GM12892 (cell line): ENCODE measurements at regions not wholly inside any gene's neighbourhood (a gene's known extent, or its start where the extent isn't known, plus 50 kb on each side); places are given as distances from the start of the nearest gene placed in this dataset.

Source experiments
- DNase-seq: peaks from one replicate; pipeline ENCODE4 v3.0.0; 2011; ENCODE audit not compliant: insufficient read length
- FAIRE-seq: peaks from 2 replicates; lab custom pipeline; 2011; peaks lifted over from hg19 to GRCh38; lab: Jason Lieb, UNC
- POLR2A ChIP-seq: IDR thresholded peaks from 2 replicates; pipeline ENCODE4 v1.6.1; 2011; ENCODE audit warnings: low read depth, low read length, control low read depth
- POLR2AphosphoS5 ChIP-seq: IDR thresholded peaks from 2 replicates; pipeline ENCODE4 v1.6.1; 2011; ENCODE audit warnings: low read depth, low read length, control low read depth
- TAF1 ChIP-seq: IDR thresholded peaks from 2 replicates; pipeline ENCODE4 v1.6.1; 2011; ENCODE audit warnings: low read depth, mild to moderate bottlenecking, control low read depth, low read length, borderline replicate concordance

- DNase-seq: no peak
- TF ChIP-seq POLR2A (no peak), TAF1 (no peak), POLR2AphosphoS5 (no peak)
- FAIRE-seq: no peak
These were observed 312.5 kb downstream of the ZNF621 start for GRCh38 chr3:40837300-40837699.

- TF ChIP-seq POLR2A (no peak), TAF1 (no peak), POLR2AphosphoS5 (no peak)
- FAIRE-seq: no peak
- no peak for DNase-seq
These were observed 316.4 kb downstream of the ZNF621 start for GRCh38 chr3:40841131-40841530.

GRCh38 chr3:40841570-40842109 is 316.9 kb downstream of the ZNF621 start:
- TF ChIP-seq TAF1 (no peak), POLR2A (no peak), POLR2AphosphoS5 (no peak)
- FAIRE-seq (no peak), DNase-seq (no peak)

GRCh38 chr3:40842714-40843113 is 318.0 kb downstream of the ZNF621 start:
- FAIRE-seq: no peak
- no peak for DNase-seq
- TF ChIP-seq POLR2AphosphoS5: no peak
- no peak for TF ChIP-seq POLR2A
- TF ChIP-seq TAF1: no peak

GRCh38 chr3:40843208-40843624 is 318.5 kb downstream of the ZNF621 start:
- DNase-seq: no peak
- FAIRE-seq: no peak
- no peak for TF ChIP-seq POLR2A
- no peak for TF ChIP-seq POLR2AphosphoS5
- no peak for TF ChIP-seq TAF1

GRCh38 chr3:40843851-40844548 is 319.2 kb downstream of the ZNF621 start:
- no peak for DNase-seq
- no peak for TF ChIP-seq POLR2A
- no peak for TF ChIP-seq POLR2AphosphoS5
- TF ChIP-seq TAF1: no peak
- FAIRE-seq: no peak

- DNase-seq (no peak), FAIRE-seq (no peak)
- TF ChIP-seq TAF1: no peak
- no peak for TF ChIP-seq POLR2AphosphoS5
- TF ChIP-seq POLR2A: no peak
These were observed 320.1 kb downstream of the ZNF621 start for GRCh38 chr3:40844896-40845295.

GRCh38 chr3:40845447-40845846 is 320.7 kb downstream of the ZNF621 start:
- FAIRE-seq (no peak), DNase-seq (no peak)
- TF ChIP-seq POLR2AphosphoS5 (no peak), TAF1 (no peak), POLR2A (no peak)

- FAIRE-seq (no peak), DNase-seq (no peak)
These were observed 321.2 kb downstream of the ZNF621 start for GRCh38 chr3:40845916-40846315.

GRCh38 chr3:40846451-40846850 is 321.7 kb downstream of the ZNF621 start:
- TF ChIP-seq POLR2A (no peak), TAF1 (no peak), POLR2AphosphoS5 (no peak)
- no peak for FAIRE-seq

More at GRCh38 chr3:40845916-40846315, 321.2 kb downstream of the ZNF621 start:
- no peak for TF ChIP-seq TAF1
- no peak for TF ChIP-seq POLR2AphosphoS5

GRCh38 chr3:40847551-40847992 is 322.8 kb downstream of the ZNF621 start:
- TF ChIP-seq TAF1: no peak
- TF ChIP-seq POLR2AphosphoS5: no peak
- TF ChIP-seq POLR2A: no peak
- no peak for FAIRE-seq
- no peak for DNase-seq

More at GRCh38 chr3:40846451-40846850, 321.7 kb downstream of the ZNF621 start:
- no peak for DNase-seq

GRCh38 chr3:40848421-40848820 is 323.7 kb downstream of the ZNF621 start:
- TF ChIP-seq POLR2AphosphoS5 (no peak), TAF1 (no peak), POLR2A (no peak)
- DNase-seq: no peak
- no peak for FAIRE-seq
